GM12878 (cell line): ENCODE measurements at regions not wholly inside any gene's neighbourhood (a gene's known extent, or its start where the extent isn't known, plus 50 kb on each side); places are given as distances from the start of the nearest gene placed in this dataset.

Experiments
- ATAC-seq: fragments of 200-7000 bp; cut with Tn5 transposase; 3 replicates; pipeline ENCODE4 v1.9.1; 2020; ENCODE audit warnings: mild to moderate bottlenecking, moderate library complexity
- BruUV-seq: library from RNA; stranded (reverse); fragments of 400-500 nt; replicated peaks from 2 replicates; lab custom pipeline; 2021; lab: Mats Ljungman, UMichigan
- CTCF ChIA-PET: fragments of 300-600 bp; sonication (Branson Sonifier 250); formaldehyde crosslinking; extraction: SDS; loops from one replicate; lab custom pipeline; 2021; ENCODE audit warnings: inconsistent platforms; lab: Yijun Ruan, JAX
- POLR2A ChIA-PET: fragments of 350-600 bp; formaldehyde crosslinking; extraction: SDS; loops from one replicate; lab custom pipeline; 2021; ENCODE audit warnings: inconsistent platforms; lab: Charles Lee
- RAD21 ChIA-PET: fragments of 300-600 bp; sonication (Branson Sonifier 250); formaldehyde crosslinking; loops from one replicate; lab custom pipeline; 2023; ENCODE audit warnings: antibody characterized with exemption; ENCODE audit not compliant: unreplicated experiment; lab: Charles Lee
- SMC1A ChIA-PET: fragments of 300-600 bp; sonication (Branson Sonifier 250); formaldehyde crosslinking; loops from one replicate; lab custom pipeline; 2023; ENCODE audit not compliant: unreplicated experiment, uncharacterized antibody; lab: Charles Lee
- DNase-seq: peaks from one replicate; pipeline ENCODE4 v3.0.0-alpha.2; 2011; ENCODE audit warnings: low read depth, low spot score
- FAIRE-seq: peaks from 3 replicates; lab custom pipeline; 2011; peaks lifted over from hg19 to GRCh38; lab: Jason Lieb, UNC
- H2AFZ ChIP-seq: 2 replicates; pipeline ENCODE4 v1.6.0; 2011; ENCODE audit warnings: low read depth, low read length, control low read depth; ENCODE audit not compliant: control insufficient read depth
- H3K27ac ChIP-seq: 2 replicates; pipeline ENCODE4 v1.5.1; 2011; ENCODE audit warnings: control low read depth; ENCODE audit not compliant: control insufficient read depth, insufficient read depth
- H3K27me3 ChIP-seq, 2 experiments: replicated peaks in 1 of 2; 2 replicates each; pipeline versions ENCODE4 v1.6.0 to v1.6.1; 2011; ENCODE audit warnings: low read length in 1 of 2; ENCODE audit not compliant: control insufficient read depth in 2 of 2, insufficient read depth in 2 of 2
- H3K36me3 ChIP-seq, 2 experiments: 2 replicates each; pipeline ENCODE4 v1.5.1; 2011; ENCODE audit warnings: low read length in 1 of 2; ENCODE audit not compliant: control insufficient read depth in 2 of 2, insufficient read depth in 2 of 2
- H3K4me1 ChIP-seq: 2 replicates; pipeline ENCODE4 v1.6.1; 2011; ENCODE audit warnings: mild to moderate bottlenecking, low read length, moderate library complexity, mixed read lengths; ENCODE audit not compliant: control insufficient read depth, insufficient read depth
- H3K4me2 ChIP-seq: 2 replicates; pipeline ENCODE4 v1.6.0; 2011; ENCODE audit warnings: control low read depth; ENCODE audit not compliant: control insufficient read depth, insufficient read depth
- H3K4me3 ChIP-seq: fragments of 200-600 bp; sonication (generic); 2 replicates; pipeline ENCODE4 v1.5.1; 2016
- H3K79me2 ChIP-seq: 2 replicates; pipeline ENCODE4 v1.6.0; 2011; ENCODE audit warnings: low read length; ENCODE audit not compliant: control insufficient read depth, insufficient read depth
- H3K9ac ChIP-seq: 2 replicates; pipeline ENCODE4 v1.8.0; 2011; ENCODE audit warnings: low read length, control low read depth, mixed read lengths; ENCODE audit not compliant: control insufficient read depth, insufficient read depth
- H3K9me3 ChIP-seq: replicated peaks from 3 replicates; pipeline ENCODE4 v1.5.1; 2011; ENCODE audit warnings: mild to moderate bottlenecking, low read length; ENCODE audit not compliant: control insufficient read depth, insufficient read depth
- H4K20me1 ChIP-seq: 2 replicates; pipeline ENCODE4 v1.6.0; 2011; ENCODE audit not compliant: control insufficient read depth, insufficient read depth
- CHD1 ChIP-seq: IDR thresholded peaks from 2 replicates; pipeline ENCODE4 v1.6.1; 2012; ENCODE audit warnings: low read depth, low read length, improper control_type of control experiment
- FOXK2 ChIP-seq: fragments of 450-650 bp; IDR thresholded peaks from 2 replicates; pipeline ENCODE4 v1.6.1; 2017; ENCODE audit warnings: mild to moderate bottlenecking, moderate library complexity
- HCFC1 ChIP-seq: fragments of 150-350 bp; IDR thresholded peaks from 2 replicates; pipeline ENCODE4 v1.6.1; 2014; ENCODE audit warnings: low read length
- HDGF ChIP-seq: fragments of 450-650 bp; IDR thresholded peaks from 2 replicates; pipeline ENCODE4 v1.6.1; 2016; ENCODE audit warnings: antibody characterized with exemption
- IKZF1 ChIP-seq: fragments of 450-650 bp; conservative IDR thresholded peaks from 2 replicates; pipeline ENCODE4 v1.6.1; 2017; ENCODE audit warnings: antibody characterized with exemption, mild to moderate bottlenecking
- MEF2A ChIP-seq: IDR thresholded peaks from 2 replicates; pipeline ENCODE4 v1.6.1; 2011; ENCODE audit warnings: low read depth, mild to moderate bottlenecking, low read length, moderate library complexity; ENCODE audit not compliant: insufficient read depth
- MTA2 ChIP-seq: fragments of 450-650 bp; IDR thresholded peaks from 2 replicates; pipeline ENCODE4 v1.6.1; 2016; ENCODE audit warnings: low read depth, mild to moderate bottlenecking, moderate library complexity
- MYB ChIP-seq: fragments of 150-350 bp; IDR thresholded peaks from 2 replicates; pipeline ENCODE4 v1.6.1; 2014; ENCODE audit warnings: mild to moderate bottlenecking, low read depth, low read length, borderline replicate concordance
- NFXL1 ChIP-seq: fragments of 450-650 bp; IDR thresholded peaks from 2 replicates; pipeline ENCODE4 v1.6.1; 2017; ENCODE audit warnings: antibody characterized with exemption, mild to moderate bottlenecking, borderline replicate concordance
- NR2C2 ChIP-seq: IDR thresholded peaks from 2 replicates; pipeline ENCODE4 v1.6.1; 2011; ENCODE audit warnings: borderline replicate concordance, low read depth; ENCODE audit not compliant: control insufficient read depth, insufficient read length
- PAX8 ChIP-seq: fragments of 450-650 bp; IDR thresholded peaks from 2 replicates; pipeline ENCODE4 v1.6.1; 2017; ENCODE audit warnings: mild to moderate bottlenecking, moderate library complexity
- RCOR1 ChIP-seq: conservative IDR thresholded peaks from 2 replicates; pipeline ENCODE4 v1.6.1; 2012; ENCODE audit warnings: low read depth, low read length, improper control_type of control experiment
- SREBF2 ChIP-seq: IDR thresholded peaks from 2 replicates; pipeline ENCODE4 v1.6.1; 2012; ENCODE audit warnings: mild to moderate bottlenecking, low read length
- TCF3 ChIP-seq: IDR thresholded peaks from 2 replicates; pipeline ENCODE4 v1.6.1; 2012; ENCODE audit warnings: low read depth, mild to moderate bottlenecking, low read length, borderline replicate concordance; ENCODE audit not compliant: insufficient read depth
- WRNIP1 ChIP-seq: IDR thresholded peaks from 2 replicates; pipeline ENCODE4 v1.6.1; 2011; ENCODE audit warnings: low read depth, low read length, improper control_type of control experiment, borderline replicate concordance
- YY1 ChIP-seq: IDR thresholded peaks from 2 replicates; pipeline ENCODE4 v1.6.1; 2011; ENCODE audit warnings: low read depth, mild to moderate bottlenecking, low read length
- ZNF217 ChIP-seq: fragments of 450-650 bp; IDR thresholded peaks from 2 replicates; pipeline ENCODE4 v1.6.1; 2017; ENCODE audit warnings: antibody characterized with exemption, mild to moderate bottlenecking
- ZNF24 ChIP-seq: fragments of 450-650 bp; IDR thresholded peaks from 2 replicates; pipeline ENCODE4 v1.6.1; 2017; ENCODE audit warnings: antibody characterized with exemption, mild to moderate bottlenecking
- ZNF622 ChIP-seq: fragments of 450-650 bp; IDR thresholded peaks from 2 replicates; pipeline ENCODE4 v1.6.1; 2017; ENCODE audit warnings: mild to moderate bottlenecking, inconsistent platforms
- WGBS: methylation state at CpG from one replicate; pipeline ENCODE4 v1.1.6; 2016; ENCODE audit warnings: low lambda C conversion rate; ENCODE audit not compliant: insufficient replicate concordance, insufficient coverage; ENCODE audit errors: missing lambda C conversion rate; 5-methylcytosine and 5-hydroxymethylcytosine counted together
- in situ Hi-C: fragments of 300-500 bp; cut with MboI; formaldehyde crosslinking; loops from 9 replicates; pipeline ENCODE4 v1.14.3; 2018; ENCODE audit warnings: mixed read lengths
- intact Hi-C: fragments of 100-400 bp; cut with micrococcal nuclease; formaldehyde crosslinking; loops from one replicate; pipeline ENCODE4 v1.14.2; 2022; ENCODE audit not compliant: unreplicated experiment
- TF ChIP-seq, protein P1 (sequence below): fragments of 450-650 bp; IDR thresholded peaks from 2 replicates; pipeline ENCODE4 v1.6.1; 2017; ENCODE audit warnings: low read depth, mild to moderate bottlenecking, moderate library complexity
- TF ChIP-seq, protein P2 (sequence below): fragments of 450-650 bp; IDR thresholded peaks from 2 replicates; pipeline ENCODE4 v1.6.1; 2014; ENCODE audit warnings: mild to moderate bottlenecking

DNA sequence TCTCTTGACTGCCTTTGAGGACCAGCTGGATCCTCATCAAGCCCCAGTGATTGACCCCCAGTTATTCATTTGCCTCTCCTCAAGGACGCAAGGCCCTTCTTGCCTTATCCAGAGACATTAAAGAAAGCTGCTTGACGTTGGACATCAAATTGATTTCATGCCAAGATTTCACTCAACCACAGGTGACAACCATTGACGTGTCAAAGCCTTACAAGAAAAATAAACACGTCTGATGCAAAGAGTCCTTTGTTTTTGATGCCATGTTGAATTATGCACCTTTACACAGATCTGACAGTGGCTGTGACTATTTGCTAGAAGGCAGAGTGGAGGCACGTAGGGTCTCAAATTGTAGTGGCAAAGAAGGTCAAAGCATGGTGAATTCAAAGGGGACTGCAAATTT, 666.2 kb upstream of the CAMK1G start:
- no peaks in the 10 kb centered on the region for H3K36me3 ChIP-seq
- no peak overlapping the region for H3K4me2 ChIP-seq
- no peak for FAIRE-seq
- H3K9me3 ChIP-seq, result no peaks in the 10 kb centered on the region
- no TSS peak for BruUV-seq
- H3K27ac ChIP-seq, result no peak overlapping the region
- H2AFZ ChIP-seq, result no peak overlapping the region
- in situ Hi-C loops (no loop called here), intact Hi-C loops (no loop called here)
- ChIA-PET POLR2A (no interaction called here), RAD21 (no interaction called here), CTCF (no interaction called here), SMC1A (no interaction called here)
- no peaks in the 10 kb centered on the region for H3K79me2 ChIP-seq
- H3K9ac ChIP-seq, result no peak overlapping the region
- no peak for TF ChIP-seq MTA2
- TF ChIP-seq ZNF622, result no peak
- TF ChIP-seq TCF3, result no peak
- no peak for TF ChIP-seq IKZF1
- no peak for TF ChIP-seq SREBF2
- no peak for TF ChIP-seq HDGF
- no peak for TF ChIP-seq MEF2A
- no peak for TF ChIP-seq NFXL1
- no peaks in the 10 kb centered on the region for H3K4me1 ChIP-seq
- DNase-seq, result no peak
- no peaks in the 10 kb centered on the region for H3K27me3 ChIP-seq
- no peak overlapping the region for H3K4me3 ChIP-seq
- no peaks in the 10 kb centered on the region for H4K20me1 ChIP-seq
- WGBS, result 12% methylated on average over 5 of the region's 5 CpGs
- no peak for ATAC-seq

DNA sequence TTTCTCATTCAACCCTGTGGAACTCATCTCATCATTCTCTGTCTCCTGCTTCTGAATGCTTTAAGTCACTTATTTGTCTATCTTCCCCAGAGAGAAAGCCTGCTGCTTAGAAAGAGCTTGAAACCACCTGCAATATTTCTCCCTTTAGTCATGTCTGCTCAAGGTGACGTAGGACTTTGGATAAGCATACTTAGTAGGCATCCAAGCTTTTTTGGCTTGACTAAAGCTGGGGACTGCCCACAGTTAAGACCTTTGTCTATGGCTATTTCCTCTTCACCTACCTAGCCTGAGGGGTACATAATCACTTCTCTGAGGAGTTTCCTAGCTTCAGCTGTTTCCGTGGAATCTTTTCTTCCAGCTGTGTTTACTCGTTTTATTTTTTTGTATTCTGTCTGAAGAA, 665.8 kb upstream of the CAMK1G start:
- Histone ChIP-seq H3K9me3 (no peaks in the 10 kb centered on the region), H4K20me1 (no peaks in the 10 kb centered on the region), H3K4me2 (no peak overlapping the region), H3K9ac (no peak overlapping the region), H3K79me2 (no peaks in the 10 kb centered on the region), H3K4me3 (no peak overlapping the region), H3K27me3 (no peaks in the 10 kb centered on the region), H3K4me1 (no peaks in the 10 kb centered on the region), H2AFZ (no peak overlapping the region), H3K27ac (no peak overlapping the region), H3K36me3 (no peaks in the 10 kb centered on the region)
- 12% methylated on average over 3 of the region's 3 CpGs for WGBS
- in situ Hi-C loops, result no loop called here
- RAD21 ChIA-PET, result no interaction called here
- POLR2A ChIA-PET, result no interaction called here
- ATAC-seq, result no peak
- SMC1A ChIA-PET, result no interaction called here
- intact Hi-C loops, result no loop called here
- CTCF ChIA-PET, result no interaction called here
- FAIRE-seq, result no peak
- BruUV-seq, result no TSS peak
- no peak for DNase-seq
- TF ChIP-seq TCF3, result no peak
- TF ChIP-seq, protein P1, sequence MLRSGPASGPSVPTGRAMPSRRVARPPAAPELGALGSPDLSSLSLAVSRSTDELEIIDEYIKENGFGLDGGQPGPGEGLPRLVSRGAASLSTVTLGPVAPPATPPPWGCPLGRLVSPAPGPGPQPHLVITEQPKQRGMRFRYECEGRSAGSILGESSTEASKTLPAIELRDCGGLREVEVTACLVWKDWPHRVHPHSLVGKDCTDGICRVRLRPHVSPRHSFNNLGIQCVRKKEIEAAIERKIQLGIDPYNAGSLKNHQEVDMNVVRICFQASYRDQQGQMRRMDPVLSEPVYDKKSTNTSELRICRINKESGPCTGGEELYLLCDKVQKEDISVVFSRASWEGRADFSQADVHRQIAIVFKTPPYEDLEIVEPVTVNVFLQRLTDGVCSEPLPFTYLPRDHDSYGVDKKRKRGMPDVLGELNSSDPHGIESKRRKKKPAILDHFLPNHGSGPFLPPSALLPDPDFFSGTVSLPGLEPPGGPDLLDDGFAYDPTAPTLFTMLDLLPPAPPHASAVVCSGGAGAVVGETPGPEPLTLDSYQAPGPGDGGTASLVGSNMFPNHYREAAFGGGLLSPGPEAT, result no peak
- no peak for TF ChIP-seq ZNF24
- TF ChIP-seq YY1, result no peak
- TF ChIP-seq RCOR1, result no peak
- TF ChIP-seq MYB, result no peak
- no peak for TF ChIP-seq FOXK2
- no peak for TF ChIP-seq PAX8
- TF ChIP-seq CHD1, result no peak
- no peak for TF ChIP-seq ZNF217
- TF ChIP-seq HCFC1, result no peak
- TF ChIP-seq NR2C2, result no peak
- TF ChIP-seq, protein P2, sequence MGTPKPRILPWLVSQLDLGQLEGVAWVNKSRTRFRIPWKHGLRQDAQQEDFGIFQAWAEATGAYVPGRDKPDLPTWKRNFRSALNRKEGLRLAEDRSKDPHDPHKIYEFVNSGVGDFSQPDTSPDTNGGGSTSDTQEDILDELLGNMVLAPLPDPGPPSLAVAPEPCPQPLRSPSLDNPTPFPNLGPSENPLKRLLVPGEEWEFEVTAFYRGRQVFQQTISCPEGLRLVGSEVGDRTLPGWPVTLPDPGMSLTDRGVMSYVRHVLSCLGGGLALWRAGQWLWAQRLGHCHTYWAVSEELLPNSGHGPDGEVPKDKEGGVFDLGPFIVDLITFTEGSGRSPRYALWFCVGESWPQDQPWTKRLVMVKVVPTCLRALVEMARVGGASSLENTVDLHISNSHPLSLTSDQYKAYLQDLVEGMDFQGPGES, result no peak
- TF ChIP-seq WRNIP1, result no peak
